IPS-18a (cell line): ENCODE measurements at regions not wholly inside any gene's neighbourhood (a gene's known extent, or its start where the extent isn't known, plus 50 kb on each side); places are given as distances from the start of the nearest gene placed in this dataset.

Experiments
- H3K27ac ChIP-seq: one replicate; pipeline ENCODE4 v1.5.1; 2013; ENCODE audit warnings: low read length
- H3K27me3 ChIP-seq: one replicate; pipeline ENCODE4 v1.6.1; 2013; ENCODE audit warnings: mild to moderate bottlenecking, low read length; ENCODE audit not compliant: control insufficient read depth, insufficient read depth
- H3K36me3 ChIP-seq: one replicate; pipeline ENCODE4 v1.6.1; 2013; ENCODE audit warnings: low read depth, low read length; ENCODE audit not compliant: control insufficient read depth
- H3K4me1 ChIP-seq: one replicate; pipeline ENCODE4 v1.6.1; 2013; ENCODE audit warnings: low read depth, low read length; ENCODE audit not compliant: control insufficient read depth
- H3K4me3 ChIP-seq: one replicate; pipeline ENCODE4 v1.5.1; 2013; ENCODE audit warnings: low read length
- H3K9ac ChIP-seq: one replicate; pipeline ENCODE4 v1.6.1; 2013; ENCODE audit warnings: mild to moderate bottlenecking, low read length, moderate library complexity
- H3K9me3 ChIP-seq: one replicate; pipeline ENCODE4 v1.6.1; 2013; ENCODE audit warnings: low read depth, low read length; ENCODE audit not compliant: control insufficient read depth

DNA sequence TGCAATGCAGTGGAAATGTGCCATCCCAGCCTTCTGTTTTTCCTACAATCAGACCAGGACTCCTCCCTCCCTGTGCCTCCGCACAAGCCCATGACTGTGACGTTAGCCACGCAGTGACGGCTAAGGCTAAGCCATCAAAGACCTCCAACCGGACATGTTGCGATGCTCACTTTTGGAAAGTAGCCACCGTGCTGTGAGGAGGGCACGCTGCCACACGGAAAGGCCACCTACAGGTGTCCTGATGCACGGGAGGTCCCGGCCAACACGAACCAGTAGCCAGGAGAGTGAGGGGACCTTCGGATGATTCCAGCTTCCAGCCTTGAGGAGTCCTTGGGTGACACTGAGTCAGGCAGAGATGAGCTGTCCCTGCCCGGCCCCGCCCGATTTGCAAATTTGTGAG lies 53.9 kb downstream of the FOXL1 start:
- Histone ChIP-seq H3K27me3 (no peaks in the 10 kb centered on the region), H3K4me3 (no peak overlapping the region), H3K9me3 (no peaks in the 10 kb centered on the region), H3K36me3 (no peaks in the 10 kb centered on the region), H3K27ac (no peak overlapping the region), H3K4me1 (no peaks in the 10 kb centered on the region), H3K9ac (no peak overlapping the region)

DNA sequence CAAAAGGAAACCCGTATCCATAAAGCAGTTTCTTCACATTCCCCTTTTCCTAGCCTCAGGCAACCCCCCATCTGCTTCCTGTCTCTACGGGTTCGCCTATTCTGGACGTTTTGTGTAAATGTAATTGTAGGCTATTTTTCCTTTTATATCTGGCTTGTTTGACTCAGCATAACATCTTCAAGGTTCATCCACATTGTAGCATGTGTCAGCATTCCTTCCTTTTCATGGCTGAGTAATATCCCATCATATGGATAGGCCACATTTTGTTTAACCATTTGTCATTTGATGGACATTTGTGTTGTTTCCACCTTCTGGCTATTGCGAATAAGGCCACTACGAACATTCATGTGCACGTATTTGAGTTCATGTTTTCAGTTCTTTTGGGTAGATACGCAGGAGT lies 54.6 kb downstream of the FOXL1 start:
- no peaks in the 10 kb centered on the region for H3K27me3 ChIP-seq
- no peaks in the 10 kb centered on the region for H3K9me3 ChIP-seq
- no peaks in the 10 kb centered on the region for H3K36me3 ChIP-seq
- H3K4me1 ChIP-seq, result no peaks in the 10 kb centered on the region
- no peak overlapping the region for H3K27ac ChIP-seq
- no peak overlapping the region for H3K4me3 ChIP-seq
- no peak overlapping the region for H3K9ac ChIP-seq

DNA sequence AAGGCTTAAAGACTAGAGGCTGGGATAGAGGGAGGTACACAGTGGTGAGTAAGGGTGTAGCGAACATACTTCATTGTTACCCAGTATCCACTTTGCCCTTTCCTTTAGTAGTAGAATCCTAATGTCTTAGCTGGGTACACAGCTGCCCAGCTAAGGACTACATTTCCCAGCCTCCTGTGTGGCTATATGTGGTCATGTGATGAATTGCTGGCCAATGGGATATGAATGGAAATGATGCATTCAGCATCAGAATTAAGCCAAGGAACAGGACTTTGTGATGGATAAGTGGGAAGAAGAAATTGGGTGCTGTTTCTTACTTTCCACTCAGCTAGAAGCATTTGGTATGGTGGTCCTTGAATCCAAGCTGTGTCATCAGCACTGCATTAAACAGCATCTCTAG lies 55.9 kb downstream of the FOXL1 start:
- no peak overlapping the region for H3K4me3 ChIP-seq
- no peaks in the 10 kb centered on the region for H3K36me3 ChIP-seq
- H3K9me3 ChIP-seq, result no peaks in the 10 kb centered on the region
- no peak overlapping the region for H3K9ac ChIP-seq
- H3K27me3 ChIP-seq, result no peaks in the 10 kb centered on the region
- no peaks in the 10 kb centered on the region for H3K4me1 ChIP-seq
- no peak overlapping the region for H3K27ac ChIP-seq

DNA sequence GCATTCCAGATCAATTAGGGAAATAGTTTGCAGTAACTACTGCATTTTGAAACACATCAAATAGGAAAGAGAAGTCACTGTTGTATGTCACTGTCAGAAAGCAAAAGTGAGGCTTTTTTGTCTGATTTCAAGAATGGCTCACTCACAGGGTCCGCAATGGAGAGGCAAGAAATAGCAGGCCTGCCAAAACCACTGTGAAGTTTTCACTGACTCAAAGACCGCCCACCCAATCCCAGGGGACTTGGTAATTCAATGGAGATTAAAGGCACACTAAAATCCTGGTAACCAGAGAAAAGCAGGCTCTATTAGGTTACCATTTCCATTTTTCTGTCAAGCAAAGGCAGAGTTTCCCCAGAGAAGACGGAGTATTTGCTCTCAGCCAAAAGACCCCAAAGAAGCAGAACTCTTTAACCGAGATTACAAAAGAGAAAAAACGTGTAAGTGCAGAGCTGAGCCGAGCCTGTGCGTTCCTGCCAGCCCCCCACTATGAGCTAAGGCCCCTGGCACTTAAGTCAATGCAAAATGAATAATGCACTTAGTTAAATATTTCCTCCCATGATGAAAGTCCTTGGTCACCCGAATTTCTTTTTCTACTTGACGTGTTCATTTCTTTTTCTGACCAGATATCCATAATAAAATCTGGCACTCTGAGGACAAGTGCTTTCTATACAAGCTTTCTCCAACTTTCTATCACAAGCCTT lies 57.0 kb downstream of the FOXL1 start:
- no peaks in the 10 kb centered on the region for H3K4me1 ChIP-seq
- H3K4me3 ChIP-seq, result no peak overlapping the region

DNA sequence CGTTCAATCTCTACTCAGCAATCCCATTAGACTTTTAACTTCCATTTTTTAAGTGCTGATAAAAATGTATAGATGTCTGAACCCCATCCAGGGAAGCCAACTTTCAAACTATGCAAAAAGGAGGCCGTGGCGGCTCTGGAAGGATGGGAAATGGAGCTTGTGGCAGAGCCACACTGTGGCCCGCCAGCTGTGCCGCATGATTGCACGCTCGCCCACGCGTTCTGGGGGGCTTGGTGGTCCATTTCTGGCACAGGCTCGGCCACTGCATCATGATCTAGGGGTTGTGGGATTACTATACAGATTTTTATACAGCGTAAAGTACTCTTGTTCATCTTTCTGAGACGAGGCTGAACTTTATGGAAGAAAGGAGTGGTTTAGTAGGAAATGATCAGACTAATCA lies 57.6 kb downstream of the FOXL1 start:
- Histone ChIP-seq H3K4me1 (no peaks in the 10 kb centered on the region), H3K9me3 (no peaks in the 10 kb centered on the region), H3K27ac (no peak overlapping the region), H3K9ac (no peak overlapping the region), H3K4me3 (no peak overlapping the region), H3K27me3 (no peaks in the 10 kb centered on the region), H3K36me3 (no peaks in the 10 kb centered on the region)

More for the DNA sequence above, 57.0 kb downstream of the FOXL1 start:
- Histone ChIP-seq H3K36me3 (no peaks in the 10 kb centered on the region), H3K9me3 (no peaks in the 10 kb centered on the region), H3K27ac (no peak overlapping the region), H3K9ac (no peak overlapping the region), H3K27me3 (no peaks in the 10 kb centered on the region)

DNA sequence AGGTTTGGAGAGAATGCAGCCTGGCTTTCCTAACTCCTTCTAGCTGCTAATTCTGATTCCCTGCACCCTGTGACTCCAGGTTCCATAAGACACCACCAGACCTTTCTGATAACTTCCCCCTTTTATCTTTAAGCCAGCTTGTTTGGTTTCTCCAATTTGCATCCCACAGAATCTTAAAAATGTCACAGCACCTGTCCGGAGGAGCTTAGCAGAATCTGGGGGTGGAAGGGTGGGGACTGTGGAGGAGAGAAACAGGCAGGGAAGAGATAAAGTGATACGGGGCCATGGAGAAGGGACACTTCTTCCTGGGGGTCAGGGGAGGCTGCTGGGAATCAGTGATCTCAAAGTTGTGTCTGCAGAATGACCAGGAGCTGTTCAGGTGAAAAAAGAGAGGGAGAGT lies 59.4 kb downstream of the FOXL1 start:
- Histone ChIP-seq H3K9ac (no peak overlapping the region), H3K27me3 (no peaks in the 10 kb centered on the region), H3K27ac (no peak overlapping the region), H3K9me3 (no peaks in the 10 kb centered on the region), H3K4me1 (no peaks in the 10 kb centered on the region), H3K4me3 (no peak overlapping the region), H3K36me3 (no peaks in the 10 kb centered on the region)

DNA sequence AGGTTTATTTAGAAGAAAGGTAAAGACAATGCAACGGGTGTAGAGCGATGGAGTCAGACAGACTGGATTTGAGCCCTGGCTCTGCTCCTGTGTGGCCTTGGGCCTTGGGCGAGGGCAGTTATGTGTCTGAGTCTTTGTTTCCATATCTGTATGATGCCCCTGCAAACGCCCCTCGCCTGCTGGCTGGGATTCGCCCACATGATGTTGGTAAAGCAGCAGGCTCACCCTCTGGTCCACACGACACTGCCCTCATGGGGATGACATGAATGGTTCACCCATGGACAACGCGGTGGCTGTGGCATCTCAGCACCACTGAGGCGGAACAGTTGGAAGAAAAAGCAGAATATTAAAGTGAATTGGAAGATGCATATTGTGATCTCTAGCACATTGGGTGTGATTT lies 60.3 kb downstream of the FOXL1 start:
- Histone ChIP-seq H3K27me3 (no peaks in the 10 kb centered on the region), H3K9ac (no peak overlapping the region), H3K27ac (no peak overlapping the region), H3K4me3 (no peak overlapping the region), H3K36me3 (no peaks in the 10 kb centered on the region), H3K9me3 (no peaks in the 10 kb centered on the region), H3K4me1 (no peaks in the 10 kb centered on the region)

DNA sequence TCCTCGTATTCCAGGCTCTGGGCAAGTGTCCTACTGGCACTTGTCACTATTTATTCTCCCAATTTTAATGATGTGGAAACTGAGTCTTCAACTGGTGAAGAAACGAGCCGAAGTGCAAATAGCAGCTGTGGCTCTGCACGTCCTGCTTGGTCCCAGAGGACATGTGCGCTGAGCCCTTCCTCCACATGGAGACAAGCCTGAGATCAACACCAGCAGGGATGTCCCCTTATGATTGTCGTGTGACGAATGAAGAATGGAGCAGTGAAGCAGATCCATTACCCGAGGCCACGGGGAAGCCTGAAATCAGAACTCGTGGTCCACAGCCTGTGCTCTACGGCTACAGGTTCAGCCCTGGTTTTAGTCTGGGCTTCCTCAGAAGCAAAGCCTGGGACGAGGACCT lies 61.0 kb downstream of the FOXL1 start:
- H3K27me3 ChIP-seq, result no peaks in the 10 kb centered on the region
- H3K9ac ChIP-seq, result no peak overlapping the region
- no peaks in the 10 kb centered on the region for H3K4me1 ChIP-seq
- H3K4me3 ChIP-seq, result no peak overlapping the region
- H3K27ac ChIP-seq, result no peak overlapping the region
- no peaks in the 10 kb centered on the region for H3K36me3 ChIP-seq
- no peaks in the 10 kb centered on the region for H3K9me3 ChIP-seq

DNA sequence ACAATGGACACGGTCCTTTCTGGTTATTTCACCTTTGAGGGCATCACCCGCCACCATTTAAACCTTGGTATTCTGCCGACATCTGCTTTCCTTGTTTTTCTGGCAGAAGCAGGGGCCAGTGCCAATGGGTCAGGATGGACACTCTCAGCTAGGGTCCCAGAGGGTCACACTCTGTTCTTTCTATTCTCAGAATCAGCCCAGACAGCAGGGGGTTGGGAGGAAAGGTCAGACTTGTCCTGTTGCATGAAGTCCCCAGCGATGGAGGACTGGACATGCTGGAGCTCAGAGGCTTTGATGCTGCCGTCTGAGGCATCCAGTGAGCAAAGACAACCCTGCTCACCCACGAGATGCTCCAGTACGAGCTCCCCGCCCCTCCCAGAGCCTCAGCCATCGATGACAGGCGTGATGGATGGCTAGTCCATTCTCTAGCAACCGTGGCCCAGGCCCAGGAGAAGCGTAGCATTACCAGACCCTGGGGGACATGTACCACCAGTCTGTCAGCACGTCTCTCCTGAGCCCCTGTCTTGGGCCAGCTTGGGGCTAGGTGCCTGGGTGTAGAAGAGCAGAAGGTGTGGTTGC lies 62.0 kb downstream of the FOXL1 start:
- no peak overlapping the region for H3K9ac ChIP-seq
- H3K36me3 ChIP-seq, result no peaks in the 10 kb centered on the region
- no peak overlapping the region for H3K27ac ChIP-seq
- no peaks in the 10 kb centered on the region for H3K9me3 ChIP-seq
- H3K27me3 ChIP-seq, result no peaks in the 10 kb centered on the region
- H3K4me1 ChIP-seq, result no peaks in the 10 kb centered on the region
- no peak overlapping the region for H3K4me3 ChIP-seq

DNA sequence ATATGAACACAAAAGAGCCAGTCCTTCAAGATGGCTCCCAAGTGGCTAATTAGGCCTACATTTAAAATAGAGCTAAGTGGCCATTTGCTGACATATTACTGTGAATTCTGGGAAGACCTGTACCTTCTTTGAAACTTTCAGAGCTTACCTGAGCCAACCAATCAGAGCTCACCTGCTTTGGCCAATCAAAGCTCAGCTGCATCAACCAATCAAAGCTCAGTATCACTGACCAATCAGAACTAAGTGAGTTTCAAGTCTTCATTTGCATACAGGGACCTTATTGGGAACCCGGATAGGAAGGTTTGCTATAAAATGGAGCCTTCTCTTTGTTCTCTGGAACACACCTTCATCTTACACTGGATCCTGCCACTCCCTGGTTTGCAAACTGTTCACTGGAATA lies 63.7 kb downstream of the FOXL1 start:
- Histone ChIP-seq H3K27ac (no peak overlapping the region), H3K27me3 (no peaks in the 10 kb centered on the region), H3K4me3 (no peak overlapping the region)

DNA sequence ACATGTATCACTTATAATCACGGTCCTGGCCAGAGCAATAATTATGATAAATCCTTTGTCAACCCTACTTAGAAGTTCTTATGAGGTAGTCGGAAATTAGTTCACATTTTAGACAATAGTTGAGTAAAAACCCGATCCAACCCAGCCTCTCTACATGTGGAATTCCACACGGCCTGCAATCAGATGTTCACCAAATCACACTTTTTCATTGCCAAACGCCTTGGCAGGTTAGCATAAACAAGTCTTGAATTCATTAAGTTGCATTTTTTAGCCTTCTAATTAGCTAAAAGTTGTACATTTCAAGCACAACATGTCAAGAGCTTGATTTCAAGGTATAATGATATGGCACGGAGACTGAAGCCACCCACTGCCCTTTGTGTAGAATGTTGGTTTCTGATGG lies 65.3 kb downstream of the FOXL1 start:
- H3K4me1 ChIP-seq, result no peaks in the 10 kb centered on the region
- H3K27me3 ChIP-seq, result no peaks in the 10 kb centered on the region
- no peak overlapping the region for H3K27ac ChIP-seq

More for the DNA sequence above, 63.7 kb downstream of the FOXL1 start:
- no peaks in the 10 kb centered on the region for H3K36me3 ChIP-seq
- no peak overlapping the region for H3K9ac ChIP-seq
- no peaks in the 10 kb centered on the region for H3K9me3 ChIP-seq
- no peaks in the 10 kb centered on the region for H3K4me1 ChIP-seq

DNA sequence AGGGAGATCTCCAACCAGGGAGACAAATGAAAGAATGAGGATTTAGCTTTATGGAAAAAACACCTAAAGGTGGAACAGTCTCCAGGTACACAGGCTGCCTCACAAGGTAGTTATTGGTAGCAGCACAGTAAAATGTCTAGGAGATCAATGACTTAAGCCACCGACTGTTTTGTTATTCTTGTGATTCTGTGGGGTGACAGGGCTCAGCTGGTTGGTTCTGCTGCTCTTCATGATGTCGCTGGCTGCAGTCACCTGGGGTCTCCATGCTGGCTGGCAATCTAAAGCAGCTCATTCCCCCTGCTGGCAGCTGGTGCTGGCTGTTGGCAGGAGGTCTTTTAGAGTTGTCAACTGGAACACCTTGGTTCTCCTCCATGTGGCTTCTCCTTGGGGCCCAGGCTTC lies 69.2 kb downstream of the FOXL1 start:
- no peaks in the 10 kb centered on the region for H3K9me3 ChIP-seq
- H3K36me3 ChIP-seq, result no peaks in the 10 kb centered on the region
- no peaks in the 10 kb centered on the region for H3K4me1 ChIP-seq
- no peak overlapping the region for H3K4me3 ChIP-seq
- no peak overlapping the region for H3K9ac ChIP-seq
- H3K27me3 ChIP-seq, result no peaks in the 10 kb centered on the region
- no peak overlapping the region for H3K27ac ChIP-seq

More for the DNA sequence above, 65.3 kb downstream of the FOXL1 start:
- Histone ChIP-seq H3K36me3 (no peaks in the 10 kb centered on the region), H3K9me3 (no peaks in the 10 kb centered on the region), H3K9ac (no peak overlapping the region), H3K4me3 (no peak overlapping the region)
